Stomach (tissue), 8 donors: ENCODE measurements at regions not wholly inside any gene's neighbourhood (a gene's known extent, or its start where the extent isn't known, plus 50 kb on each side); places are given as distances from the start of the nearest gene placed in this dataset.
"Not testable (repeated sequence)": the region's sequence is repeated elsewhere in the genome, so short reads cannot be mapped to it uniquely, and the experiment has no call there.

Experiments used
- DNase-seq, 2 donors: peaks; one replicate each; pipeline versions ENCODE4 v3.0.0 to v3.0.0-alpha.2; 2013 to 2019
- H3K27ac ChIP-seq, 5 donors: fragments of 200-600 bp in 4 of 5; sonication (generic) in 4 of 5; one replicate each; pipeline ENCODE4 v1.5.1; 2013 to 2019; ENCODE audit warnings: mild to moderate bottlenecking in 1 of 5, moderate library complexity in 1 of 5
- H3K27me3 ChIP-seq, 3 donors: fragments of 200-600 bp; sonication (generic); one replicate each; pipeline ENCODE4 v1.5.1; 2017 to 2019; ENCODE audit warnings: mixed run types in 1 of 3
- H3K36me3 ChIP-seq, 4 donors: fragments of 200-600 bp; sonication (generic); 1 replicate in 3 of 4; 2 replicates in 1 of 4; pipeline ENCODE4 v1.5.1; 2016 to 2019
- H3K4me1 ChIP-seq, 4 donors: fragments of 200-600 bp; sonication (generic); one replicate each; pipeline ENCODE4 v1.5.1; 2016 to 2019
- H3K4me3 ChIP-seq, 4 donors: fragments of 200-600 bp; sonication (generic) in 3 of 4; one replicate each; pipeline ENCODE4 v1.5.1; 2016 to 2019; ENCODE audit warnings: mild to moderate bottlenecking in 1 of 4
- H3K9me3 ChIP-seq, 4 donors: fragments of 200-600 bp; sonication (generic); one replicate each; pipeline ENCODE4 v1.5.1; 2016 to 2019
- EP300 ChIP-seq: sonication (generic); formaldehyde crosslinking; IDR thresholded peaks from one replicate; pipeline ENCODE4 v1.6.1; 2017; ENCODE audit warnings: antibody characterized with exemption
- POLR2A ChIP-seq, 4 donors: fragments of 450-650 bp; IDR thresholded peaks; one replicate each; pipeline ENCODE4 v1.6.1; 2016; ENCODE audit warnings: antibody characterized with exemption in 4 of 4, control low read depth in 2 of 4, mild to moderate bottlenecking in 1 of 4, moderate library complexity in 1 of 4
- POLR2AphosphoS5 ChIP-seq, 3 donors: sonication (generic); formaldehyde crosslinking; IDR thresholded peaks; one replicate each; pipeline ENCODE4 v1.6.1; 2016; ENCODE audit warnings: antibody characterized with exemption in 3 of 3
- WGBS, 5 donors: extraction: QIAGEN DNeasy Blood & Tissue Kit in 3 of 5; methylation state at CpG; one replicate each; pipeline versions ENCODE4 v1.1.5 to v1.1.7; 2013 to 2018; 5-methylcytosine and 5-hydroxymethylcytosine counted together
- intact Hi-C: fragments of 100-400 bp; cut with DNase I; formaldehyde crosslinking; loops from one replicate; pipeline ENCODE4 v1.15.1; 2023; ENCODE audit warnings: low total_unique reads
- TF ChIP-seq, protein P1 (sequence below), 7 experiments: fragments of 450-650 bp in 4 of 7; fragments of 200-600 bp in 3 of 7; sonication (generic) in 3 of 7; IDR thresholded peaks; one replicate each; pipeline ENCODE4 v1.5.1; 2016 to 2019; ENCODE audit warnings: antibody characterized with exemption in 7 of 7, control low read depth in 2 of 7, mild to moderate bottlenecking in 1 of 7
- donor health status: healthy with polysubstance abuse.
- donor health status: Bipolar disorder and iron deficiency.
- donor health status: healthy.

DNA sequence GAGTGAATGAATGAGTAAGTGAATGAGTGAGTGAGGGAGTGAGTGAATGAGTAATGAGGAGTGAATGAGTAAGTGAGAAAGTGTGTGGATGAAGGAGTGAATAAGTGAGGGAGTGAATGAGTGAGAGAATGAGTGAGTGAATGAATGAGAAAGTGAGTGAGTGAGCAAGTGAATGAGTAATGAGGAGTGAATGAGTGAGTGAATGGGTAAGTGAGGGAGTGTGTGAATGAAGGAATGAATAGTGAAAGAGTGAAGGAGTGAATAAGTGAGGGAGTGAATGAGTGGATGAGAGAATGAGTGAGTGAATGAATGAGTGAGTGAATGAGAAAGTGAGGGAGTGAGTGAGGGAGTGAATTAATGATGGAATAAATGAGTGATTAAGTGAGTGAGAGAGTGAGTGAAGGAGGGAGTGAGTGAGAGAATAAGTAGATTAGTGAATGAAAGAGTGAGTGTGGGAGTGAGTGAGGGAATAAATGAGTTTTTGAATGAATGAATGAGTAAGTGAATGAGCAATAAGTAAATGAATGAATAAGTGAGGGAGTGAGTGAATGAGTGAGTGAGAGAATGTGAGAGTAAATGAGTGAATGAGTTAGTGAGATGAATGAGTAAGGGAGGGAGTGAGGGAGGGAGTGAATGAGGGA is 364.5 kb downstream of the ADGRD1 start:
- Histone ChIP-seq H3K4me3 (no peak overlapping the region), H3K9me3 (peaks cover 0 to 16% (median 2%) of the 10 kb centered on the region in 4 donors), H3K36me3 (no peaks in the 10 kb centered on the region), H3K27me3 (peaks cover 0 to 23% (median 0%) of the 10 kb centered on the region in 3 donors), H3K4me1 (no peaks in the 10 kb centered on the region), H3K27ac (no peak overlapping the region)
- TF ChIP-seq POLR2A (IDR thresholded peaks at IDR 0.05) (no peak), POLR2AphosphoS5 (IDR thresholded peaks at IDR 0.05) (no peak), EP300 (no peak)
- TF ChIP-seq, protein P1, sequence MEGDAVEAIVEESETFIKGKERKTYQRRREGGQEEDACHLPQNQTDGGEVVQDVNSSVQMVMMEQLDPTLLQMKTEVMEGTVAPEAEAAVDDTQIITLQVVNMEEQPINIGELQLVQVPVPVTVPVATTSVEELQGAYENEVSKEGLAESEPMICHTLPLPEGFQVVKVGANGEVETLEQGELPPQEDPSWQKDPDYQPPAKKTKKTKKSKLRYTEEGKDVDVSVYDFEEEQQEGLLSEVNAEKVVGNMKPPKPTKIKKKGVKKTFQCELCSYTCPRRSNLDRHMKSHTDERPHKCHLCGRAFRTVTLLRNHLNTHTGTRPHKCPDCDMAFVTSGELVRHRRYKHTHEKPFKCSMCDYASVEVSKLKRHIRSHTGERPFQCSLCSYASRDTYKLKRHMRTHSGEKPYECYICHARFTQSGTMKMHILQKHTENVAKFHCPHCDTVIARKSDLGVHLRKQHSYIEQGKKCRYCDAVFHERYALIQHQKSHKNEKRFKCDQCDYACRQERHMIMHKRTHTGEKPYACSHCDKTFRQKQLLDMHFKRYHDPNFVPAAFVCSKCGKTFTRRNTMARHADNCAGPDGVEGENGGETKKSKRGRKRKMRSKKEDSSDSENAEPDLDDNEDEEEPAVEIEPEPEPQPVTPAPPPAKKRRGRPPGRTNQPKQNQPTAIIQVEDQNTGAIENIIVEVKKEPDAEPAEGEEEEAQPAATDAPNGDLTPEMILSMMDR (IDR thresholded peaks at IDR 0.05): no peak
- no peak for DNase-seq
- intact Hi-C loops: no loop called here

DNA sequence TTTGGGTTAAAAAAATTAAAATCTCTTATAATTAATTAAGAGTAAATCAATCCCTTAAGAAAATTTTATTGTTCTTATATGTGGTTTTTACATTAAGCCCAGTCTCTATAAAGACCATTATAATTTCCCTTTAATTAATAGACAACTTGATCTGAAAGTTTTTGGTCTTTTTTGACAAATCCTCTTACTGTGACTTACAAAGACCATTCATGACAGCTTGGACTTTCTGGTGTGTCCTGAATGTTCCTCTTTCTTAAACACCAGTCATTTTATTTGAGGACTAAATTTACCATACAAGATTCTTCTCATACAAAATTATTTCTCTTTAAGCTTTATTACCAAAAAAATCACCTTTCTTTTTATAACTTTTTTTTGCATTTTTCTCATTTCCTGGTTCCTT is 368.3 kb downstream of the ADGRD1 start:
- DNase-seq: no peak
- Histone ChIP-seq H3K4me3 (no peak overlapping the region), H3K36me3 (no peaks in the 10 kb centered on the region), H3K9me3 (peaks cover 0 to 16% (median 2%) of the 10 kb centered on the region in 4 donors), H3K27ac (no peak overlapping the region), H3K27me3 (peaks cover 0 to 7% (median 0%) of the 10 kb centered on the region in 3 donors), H3K4me1 (no peaks in the 10 kb centered on the region)
- TF ChIP-seq, protein P1 (IDR thresholded peaks at IDR 0.05): no peak
- TF ChIP-seq EP300 (no peak), POLR2AphosphoS5 (IDR thresholded peaks at IDR 0.05) (no peak), POLR2A (IDR thresholded peaks at IDR 0.05) (no peak)
- intact Hi-C loops: no loop called here

DNA sequence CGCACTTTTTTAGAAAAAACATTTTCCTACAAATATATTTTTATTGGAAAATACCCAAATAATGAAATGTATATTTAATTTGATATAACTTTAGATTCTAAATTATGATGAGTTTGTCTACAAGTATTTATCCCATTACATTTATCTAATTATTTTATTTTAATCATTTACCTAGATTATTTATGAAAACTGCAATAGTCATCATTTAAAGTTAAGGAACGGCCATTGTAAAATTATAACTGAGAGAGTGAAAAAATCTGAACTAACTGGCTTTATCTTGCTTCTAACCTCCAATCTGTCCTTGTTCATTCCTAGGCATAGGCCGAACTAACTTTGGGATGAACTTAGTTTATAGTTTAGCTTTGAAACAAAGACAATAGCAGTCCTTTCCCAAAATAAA is 368.8 kb downstream of the ADGRD1 start:
- WGBS, 5 donors: 69 to 85% (median 82%) methylated on average over 3 of the region's 3 CpGs
- H3K9me3 ChIP-seq: peaks cover 0 to 16% (median 2%) of the 10 kb centered on the region in 4 donors

DNA sequence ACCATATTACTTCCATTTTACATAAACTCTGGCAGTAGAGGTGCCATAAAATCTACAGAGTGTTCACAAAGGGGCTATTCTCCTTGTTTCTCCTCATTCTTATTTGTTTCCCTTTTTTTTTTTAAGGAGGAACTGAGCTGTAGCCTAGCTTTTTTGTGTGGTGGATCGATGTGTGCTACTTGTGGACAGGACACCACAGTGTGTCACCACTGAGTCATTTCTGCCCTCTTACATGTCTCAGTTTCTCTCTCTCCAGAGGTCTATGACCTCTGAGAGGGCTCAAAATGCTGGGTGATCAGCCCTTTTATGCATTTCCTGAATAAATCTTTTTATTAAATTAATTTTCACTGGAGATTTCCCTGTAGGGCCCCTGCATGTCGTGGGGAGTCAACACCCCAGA is 370.2 kb downstream of the ADGRD1 start:
- DNase-seq: no peak
- Histone ChIP-seq H3K4me1 (no peaks in the 10 kb centered on the region), H3K36me3 (no peaks in the 10 kb centered on the region), H3K9me3 (peaks cover 0 to 16% (median 2%) of the 10 kb centered on the region in 4 donors), H3K27me3 (peaks cover 0 to 10% (median 0%) of the 10 kb centered on the region in 3 donors), H3K4me3 (no peak overlapping the region), H3K27ac (no peak overlapping the region)
- 38 to 56% (median 44%) methylated on average over 2 of the region's 2 CpGs for WGBS, 5 donors
- intact Hi-C loops: no loop called here
- TF ChIP-seq POLR2AphosphoS5 (IDR thresholded peaks at IDR 0.05) (no peak), POLR2A (IDR thresholded peaks at IDR 0.05) (no peak), EP300 (no peak)
- TF ChIP-seq, protein P1 (IDR thresholded peaks at IDR 0.05): no peak

More for the DNA sequence above, 368.8 kb downstream of the ADGRD1 start:
- H3K27ac ChIP-seq, DNase-seq, H3K4me1 ChIP-seq, H3K27me3 ChIP-seq, H3K4me3 ChIP-seq, H3K36me3 ChIP-seq, intact Hi-C loops: not testable (repeated sequence)
